ENCODE measurements at regions not wholly inside any gene's neighbourhood (a gene's known extent, or its start where the extent isn't known, plus 50 kb on each side); places are given as distances from the start of the nearest gene placed in this dataset.

DNA sequence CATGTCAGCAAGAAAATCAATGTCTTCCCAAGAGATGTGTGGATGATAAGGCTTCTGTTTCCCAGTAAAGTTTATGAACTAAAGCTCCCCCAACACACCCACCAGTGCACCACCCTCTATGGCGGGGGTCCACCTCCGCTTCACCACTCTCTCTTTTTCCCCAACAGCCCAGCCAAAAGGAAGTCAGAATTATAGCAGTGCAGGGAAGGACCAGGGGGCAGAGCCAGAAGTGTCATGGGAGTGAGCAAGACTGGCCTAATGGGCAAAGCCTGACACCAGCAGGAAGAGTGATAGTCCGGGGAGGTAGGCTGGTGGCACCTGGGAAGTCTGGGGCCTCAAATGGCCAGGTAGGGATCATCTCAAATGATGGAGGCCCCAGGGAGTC lies 167.7 kb downstream of the ZFP36L2 start:
- no peak for DNase-seq (ENCODE audit: low read depth in 2 of 3, low spot score in 2 of 3)

GRCh38 chr2:43057742-43058725 lies 168.4 kb downstream of the ZFP36L2 start:
- DNase-seq (ENCODE audit: low read depth in 2 of 3, low spot score in 2 of 3) = no peak

DNA sequence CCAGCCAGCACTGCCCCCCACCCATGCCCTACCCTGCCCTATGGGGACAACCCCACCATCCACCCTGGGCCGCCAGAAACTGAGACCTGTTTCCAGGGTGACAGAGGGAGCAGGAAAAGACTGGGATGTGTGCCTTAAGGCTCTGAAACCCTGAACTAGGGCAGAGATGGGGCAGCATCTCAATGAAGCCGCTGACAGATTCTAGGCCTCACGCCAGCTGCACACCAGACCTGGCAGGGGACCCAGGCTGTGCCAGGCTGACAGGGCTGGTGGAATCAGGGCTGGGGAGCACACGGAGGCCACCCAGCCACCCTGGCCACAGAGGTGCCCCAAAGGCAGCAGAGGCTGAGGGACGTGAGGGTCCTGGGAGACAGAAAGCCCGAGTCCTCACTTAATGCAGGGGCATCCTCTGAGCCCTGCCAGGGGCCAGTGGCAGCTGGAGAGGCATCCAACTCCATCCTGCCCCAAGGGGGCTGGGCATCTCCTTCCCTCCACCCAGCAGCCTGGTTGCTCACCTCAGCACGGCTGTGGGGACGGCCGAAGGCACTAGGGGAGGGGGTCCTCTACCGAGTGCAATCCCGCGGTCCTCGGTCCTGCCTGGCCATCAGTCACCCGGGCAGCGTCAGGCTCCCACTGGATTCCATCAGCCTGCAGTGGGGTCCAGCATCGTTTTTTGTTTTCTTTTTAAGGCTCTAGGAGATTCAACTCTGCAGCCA lies 169.2 kb downstream of the ZFP36L2 start:
- DNase-seq (ENCODE audit: low read depth in 2 of 3, low spot score in 2 of 3) = peak in 1 of 3 donors; percentile 68

- DNase-seq (ENCODE audit: low read depth in 2 of 3, low spot score in 2 of 3) = no peak
These were observed 170.4 kb downstream of the ZFP36L2 start for GRCh38 chr2:43055985-43056384.

DNA sequence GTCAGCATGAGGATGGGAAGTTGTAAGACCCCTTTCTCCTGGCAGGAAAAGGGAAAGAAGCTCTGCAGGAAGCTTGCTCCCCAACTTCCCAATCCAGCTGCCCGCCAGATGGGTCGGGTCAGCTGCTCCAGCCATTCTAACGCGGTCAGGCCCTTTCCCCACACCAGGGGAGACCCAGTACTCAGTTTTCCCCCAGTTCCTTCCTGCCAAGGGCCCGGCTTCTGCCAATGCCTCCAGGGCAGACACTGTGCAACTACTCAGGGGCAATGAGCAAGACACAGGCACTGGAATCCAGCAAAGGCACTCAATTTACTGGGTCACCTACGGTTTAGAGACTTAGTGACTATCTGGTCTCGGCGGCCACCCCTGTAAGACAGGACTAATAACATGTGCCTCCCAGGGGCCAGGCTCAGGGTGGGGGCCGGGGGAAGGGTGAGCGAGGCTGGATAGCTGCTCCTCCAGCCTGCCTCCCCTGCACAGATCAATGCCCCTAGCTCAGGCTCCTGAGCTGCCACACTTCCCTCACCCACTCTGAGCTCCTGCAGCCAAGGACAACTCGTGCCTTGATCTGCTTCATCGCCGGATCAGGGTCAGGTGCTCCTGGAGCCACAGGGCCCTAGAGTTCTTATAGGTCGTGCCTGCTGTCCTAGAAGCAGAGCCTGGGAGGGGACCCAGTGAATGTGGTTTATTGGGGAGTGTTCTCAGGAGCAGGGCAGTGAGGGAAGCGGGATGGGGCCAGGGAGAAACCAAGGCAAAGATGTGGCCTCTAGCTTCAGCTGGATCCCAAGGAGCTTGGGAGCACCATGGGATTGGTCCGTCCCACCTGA lies 171.1 kb downstream of the ZFP36L2 start:
- DNase-seq (ENCODE audit: low read depth in 2 of 3, low spot score in 2 of 3) = no peak

- no peak for DNase-seq (ENCODE audit: low read depth in 2 of 3, low spot score in 2 of 3)
These were observed 172.0 kb downstream of the ZFP36L2 start for GRCh38 chr2:43054367-43054766.

DNA sequence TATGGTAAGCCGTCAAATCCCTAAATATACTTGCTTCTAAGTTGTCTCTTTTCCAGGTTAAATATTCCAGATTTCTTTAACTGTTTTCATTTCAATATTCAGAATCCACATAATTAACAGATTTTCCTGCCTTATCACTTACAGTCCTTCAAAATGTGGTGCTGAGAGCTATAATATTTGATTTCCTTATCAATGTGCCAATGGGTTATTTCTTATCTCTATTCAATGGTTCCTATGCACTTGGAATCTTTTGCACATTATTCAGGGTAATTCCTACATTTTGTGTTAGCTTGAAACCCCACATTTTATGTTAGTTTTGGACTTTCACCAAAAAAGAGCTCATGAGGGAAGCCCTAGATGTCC lies 173.5 kb downstream of the ZFP36L2 start:
- no peak for DNase-seq (ENCODE audit: low read depth in 2 of 3, low spot score in 2 of 3)

- DNase-seq (ENCODE audit: low read depth in 2 of 3, low spot score in 2 of 3) = no peak
These were observed 174.0 kb downstream of the ZFP36L2 start for GRCh38 chr2:43052204-43052943.

- DNase-seq (ENCODE audit: low read depth in 2 of 3, low spot score in 2 of 3) = no peak
These were observed 175.1 kb downstream of the ZFP36L2 start for GRCh38 chr2:43051338-43051737.

- no peak for DNase-seq (ENCODE audit: low read depth in 2 of 3, low spot score in 2 of 3)
These were observed 175.5 kb downstream of the ZFP36L2 start for GRCh38 chr2:43050866-43051265.

GRCh38 chr2:43049836-43050801 lies 176.3 kb downstream of the ZFP36L2 start:
- DNase-seq (ENCODE audit: low read depth in 2 of 3, low spot score in 2 of 3) = peak in 2 of 3 donors; percentile 65 to 67

- no peak for DNase-seq (ENCODE audit: low read depth in 2 of 3, low spot score in 2 of 3)
These were observed 179.1 kb downstream of the ZFP36L2 start for GRCh38 chr2:43047187-43047780.

GRCh38 chr2:43045866-43046265 lies 180.5 kb downstream of the ZFP36L2 start:
- DNase-seq (ENCODE audit: low read depth in 2 of 3, low spot score in 2 of 3) = no peak

GRCh38 chr2:43044093-43044681 lies 182.2 kb downstream of the ZFP36L2 start:
- DNase-seq (ENCODE audit: low read depth in 2 of 3, low spot score in 2 of 3) = no peak

DNA sequence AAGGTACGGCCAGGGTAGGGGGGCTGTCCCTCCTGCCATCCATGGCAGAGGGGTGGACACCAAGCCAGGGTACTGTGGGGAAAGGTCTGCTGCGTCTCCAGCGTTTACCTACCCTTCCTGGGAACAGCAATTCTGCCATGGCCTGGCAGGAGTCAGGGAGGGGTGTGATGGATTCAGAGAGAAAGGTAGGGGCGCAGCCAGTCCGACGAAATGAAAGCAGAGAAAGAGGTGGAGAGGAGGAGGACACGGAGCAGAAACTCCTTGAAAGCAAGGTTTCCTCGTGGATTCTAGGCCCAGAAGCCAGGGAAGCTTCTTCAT lies 182.9 kb downstream of the ZFP36L2 start:
- DNase-seq (ENCODE audit: low read depth in 2 of 3, low spot score in 2 of 3) = no peak

GRCh38 chr2:43041661-43042360 lies 184.6 kb downstream of the ZFP36L2 start:
- DNase-seq (ENCODE audit: low read depth in 2 of 3, low spot score in 2 of 3) = peak in 2 of 3 donors; percentile 82 to 90

DNA sequence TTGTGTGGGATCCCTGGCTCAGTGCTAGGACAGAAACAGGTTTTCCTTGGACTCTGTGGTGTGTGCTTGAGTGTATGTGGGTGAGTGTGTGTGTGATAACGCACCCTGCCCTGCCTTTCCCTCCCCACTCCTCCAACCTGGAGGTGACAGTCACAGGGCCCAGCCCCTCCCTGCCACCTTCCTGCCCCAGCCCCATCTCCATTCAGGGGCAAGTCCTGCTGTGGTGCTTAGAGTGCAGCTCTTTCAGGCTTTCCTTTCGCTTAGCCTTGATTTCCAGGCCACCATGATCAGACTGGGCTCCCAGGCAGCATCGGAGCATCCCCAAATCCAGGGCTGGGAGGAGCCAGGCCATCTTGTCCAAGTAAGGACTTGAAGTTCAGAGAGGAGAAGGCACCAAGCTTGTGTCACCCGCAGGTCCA lies 185.2 kb downstream of the ZFP36L2 start:
- no peak for DNase-seq (ENCODE audit: low read depth in 2 of 3, low spot score in 2 of 3)

Measured in hematopoietic multipotent progenitor cell (in vitro differentiated cells).